Naive thymus-derived CD4-positive, alpha-beta T cell (primary cell): ENCODE measurements at regions not wholly inside any gene's neighbourhood (a gene's known extent, or its start where the extent isn't known, plus 50 kb on each side); places are given as distances from the start of the nearest gene placed in this dataset.

Experiments used
- ATAC-seq: fragments of 150-1000 bp; cut with Tn5 transposase; 2 replicates; pipeline ENCODE4 v1.10.0; 2021; ENCODE audit warnings: mild to moderate bottlenecking, moderate library complexity
- CTCF ChIA-PET: fragments of 350-600 bp; sonication (Branson Sonifier 250); formaldehyde crosslinking; loops from one replicate; lab custom pipeline; 2021; ENCODE audit warnings: antibody characterized with exemption; lab: Charles Lee
- POLR2A ChIA-PET: fragments of 350-600 bp; sonication (Branson Sonifier 250); formaldehyde crosslinking; loops from one replicate; lab custom pipeline; 2021; ENCODE audit warnings: antibody characterized with exemption, inconsistent platforms; lab: Charles Lee
- DNase-seq, 9 donors: peaks; one replicate each; pipeline versions ENCODE4 v3.0.0 to v3.0.0-alpha.2; 2020 to 2022; ENCODE audit warnings: mixed read lengths in 1 of 9
- H3K27ac ChIP-seq: one replicate; pipeline ENCODE4 v1.7.0; 2013; ENCODE audit warnings: mild to moderate bottlenecking, low read depth, low read length, moderate library complexity
- H3K27me3 ChIP-seq, 2 donors: one replicate each; pipeline ENCODE4 v1.7.0; 2013; ENCODE audit warnings: low read length in 2 of 2, mild to moderate bottlenecking in 2 of 2, moderate library complexity in 2 of 2; ENCODE audit not compliant: control insufficient read depth in 2 of 2, insufficient read depth in 2 of 2
- H3K36me3 ChIP-seq, 3 experiments: 1 replicate in 2 of 3; 2 replicates in 1 of 3; pipeline ENCODE4 v1.7.0; 2013; ENCODE audit warnings: low read length in 3 of 3, mild to moderate bottlenecking in 3 of 3, moderate library complexity in 1 of 3; ENCODE audit not compliant: insufficient read depth in 3 of 3, control insufficient read depth in 2 of 3
- H3K4me1 ChIP-seq, 2 donors: one replicate each; pipeline ENCODE4 v1.7.0; 2013; ENCODE audit warnings: low read length in 2 of 2, mild to moderate bottlenecking in 2 of 2, moderate library complexity in 1 of 2; ENCODE audit not compliant: control insufficient read depth in 2 of 2, insufficient read depth in 2 of 2
- H3K4me3 ChIP-seq: 2 replicates; pipeline ENCODE4 v1.7.0; 2013; ENCODE audit warnings: mild to moderate bottlenecking, low read length
- H3K9me3 ChIP-seq, 3 experiments: 1 replicate in 2 of 3; 2 replicates in 1 of 3; pipeline ENCODE4 v1.7.0; 2013; ENCODE audit warnings: low read length in 3 of 3; ENCODE audit not compliant: control insufficient read depth in 2 of 3
- H3K27ac Mint-ChIP-seq, 9 donors: one replicate each; pipeline ENCODE4 v1.8.0; 2020 to 2022; ENCODE audit warnings: mixed read lengths in 9 of 9, mild to moderate bottlenecking in 8 of 9, moderate library complexity in 5 of 9, inconsistent platforms in 2 of 9
- H3K27me3 Mint-ChIP-seq, 5 donors: one replicate each; pipeline ENCODE4 v1.8.0; 2021 to 2022; ENCODE audit warnings: mixed read lengths in 5 of 5, mild to moderate bottlenecking in 1 of 5
- H3K36me3 Mint-ChIP-seq, 5 donors: one replicate each; pipeline ENCODE4 v1.8.0; 2020 to 2022; ENCODE audit warnings: mixed read lengths in 5 of 5, mild to moderate bottlenecking in 3 of 5, inconsistent platforms in 1 of 5
- H3K4me1 Mint-ChIP-seq, 7 donors: one replicate each; pipeline ENCODE4 v1.8.0; 2020 to 2022; ENCODE audit warnings: mixed read lengths in 7 of 7, mild to moderate bottlenecking in 3 of 7, inconsistent platforms in 1 of 7
- H3K4me3 Mint-ChIP-seq, 10 donors: one replicate each; pipeline ENCODE4 v1.8.0; 2020 to 2022; ENCODE audit warnings: mild to moderate bottlenecking in 10 of 10, mixed read lengths in 10 of 10, moderate library complexity in 6 of 10, inconsistent platforms in 2 of 10
- H3K9me3 Mint-ChIP-seq, 11 donors: one replicate each; pipeline ENCODE4 v1.8.0; 2020 to 2022; ENCODE audit warnings: mixed read lengths in 11 of 11, mild to moderate bottlenecking in 4 of 11, inconsistent platforms in 1 of 11, moderate library complexity in 1 of 11
- intact Hi-C, 2 donors: fragments of 100-400 bp; cut with micrococcal nuclease; formaldehyde crosslinking; loops; one replicate each; pipeline ENCODE4 v1.15.1; 2023

DNA sequence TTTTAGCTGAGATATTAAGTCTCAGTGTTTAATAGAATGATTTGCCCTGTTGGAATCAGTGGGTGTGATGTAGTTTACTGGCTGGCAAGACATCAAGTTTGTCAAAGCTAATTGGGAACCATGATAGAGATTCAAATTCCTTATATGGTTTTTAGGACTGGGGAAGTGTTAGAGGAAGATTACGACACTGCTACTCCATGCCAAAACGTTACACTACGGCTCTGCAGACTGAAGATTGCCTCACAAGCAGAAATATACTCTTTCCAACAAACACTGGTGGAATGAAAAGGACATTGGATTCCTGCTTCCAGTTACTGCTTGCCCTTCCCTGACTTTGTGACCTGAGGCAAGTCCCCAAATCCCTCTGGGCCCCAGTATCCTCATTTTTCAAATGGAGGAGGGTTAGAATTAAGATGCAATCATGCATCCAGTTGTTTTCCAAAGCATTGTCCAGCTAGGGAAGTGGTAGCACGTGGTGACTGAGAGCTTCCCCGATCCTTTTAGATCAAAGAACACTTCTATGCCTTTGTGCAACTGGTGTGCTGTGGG, 147.6 kb downstream of the CDC42EP3 start:
- H3K27me3 ChIP-seq = no peaks in the 10 kb centered on the region
- H3K4me1 Mint-ChIP-seq = no peaks in the 10 kb centered on the region
- peak; percentile 42 for ATAC-seq
- CTCF ChIA-PET = interaction anchor here (1.0 kb wide), 1 partner anchor 109 kb away, joined by 4 read pairs; no protein-coding TSS in a partner anchor
- H3K4me3 Mint-ChIP-seq = no peak overlapping the region
- intact Hi-C loops = no loop called here
- H3K9me3 ChIP-seq = no peaks in the 10 kb centered on the region
- peak overlapping the region in 1 of 9 donors; percentile 47 for H3K27ac Mint-ChIP-seq
- no peak overlapping the region for H3K4me3 ChIP-seq
- H3K9me3 Mint-ChIP-seq = peaks cover 0 to 2% (median 0%) of the 10 kb centered on the region in 11 donors
- peaks cover 0 to 24% (median 0%) of the 10 kb centered on the region in 5 donors for H3K27me3 Mint-ChIP-seq
- no peak overlapping the region for H3K27ac ChIP-seq
- H3K36me3 ChIP-seq = no peaks in the 10 kb centered on the region
- H3K36me3 Mint-ChIP-seq = no peaks in the 10 kb centered on the region
- POLR2A ChIA-PET = no interaction called here
- no peak for DNase-seq
- no peaks in the 10 kb centered on the region for H3K4me1 ChIP-seq

DNA sequence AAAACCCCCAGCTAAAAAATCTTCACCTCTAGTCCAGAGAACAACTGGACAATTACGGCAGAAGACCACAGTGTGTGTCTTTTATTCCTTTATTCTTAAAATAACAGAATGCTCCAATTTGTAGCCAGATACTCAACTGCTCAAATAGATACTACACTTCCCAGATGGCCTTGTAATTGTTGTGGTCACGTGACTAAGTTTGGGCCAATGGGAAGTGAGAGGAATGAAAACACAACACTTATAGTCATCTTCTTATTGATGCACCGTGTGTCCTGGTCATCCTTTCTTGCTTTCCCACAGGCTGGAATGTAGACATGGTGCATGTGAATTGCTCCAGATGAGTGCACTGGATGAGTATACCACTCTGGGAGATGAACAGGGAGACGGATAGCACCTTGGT, 145.1 kb downstream of the CDC42EP3 start:
- no peaks in the 10 kb centered on the region for H3K36me3 Mint-ChIP-seq
- H3K36me3 ChIP-seq = no peaks in the 10 kb centered on the region
- H3K9me3 ChIP-seq = no peaks in the 10 kb centered on the region
- peaks cover 0 to 18% (median 0%) of the 10 kb centered on the region in 5 donors for H3K27me3 Mint-ChIP-seq
- no peak overlapping the region for H3K4me3 ChIP-seq
- no peak overlapping the region for H3K27ac Mint-ChIP-seq
- H3K9me3 Mint-ChIP-seq = no peaks in the 10 kb centered on the region
- no peak overlapping the region for H3K4me3 Mint-ChIP-seq
- CTCF ChIA-PET = no interaction called here
- DNase-seq = no peak
- POLR2A ChIA-PET = no interaction called here
- ATAC-seq = no peak
- H3K27me3 ChIP-seq = no peaks in the 10 kb centered on the region
- no peaks in the 10 kb centered on the region for H3K4me1 ChIP-seq
- no peaks in the 10 kb centered on the region for H3K4me1 Mint-ChIP-seq
- intact Hi-C loops = no loop called here
- no peak overlapping the region for H3K27ac ChIP-seq

DNA sequence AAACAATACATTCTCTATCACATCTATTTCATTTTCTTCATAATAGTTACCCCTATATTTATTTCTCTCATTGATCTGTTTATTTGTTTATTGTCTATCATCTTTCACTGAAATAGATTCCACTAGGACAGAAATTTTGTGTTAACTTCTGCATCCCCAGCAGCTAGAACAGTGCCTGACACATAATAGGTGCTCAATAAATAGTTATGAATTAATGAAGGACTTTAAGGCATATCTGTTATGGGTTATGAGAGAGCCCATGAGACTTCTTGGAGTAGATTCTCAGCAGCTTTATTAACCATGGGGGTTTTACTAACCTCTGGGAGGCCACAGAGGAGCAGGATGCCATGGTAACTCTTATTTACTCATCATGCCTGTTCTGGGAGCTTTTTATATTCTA, 144.6 kb downstream of the CDC42EP3 start:
- Mint-ChIP-seq H3K27ac (no peak overlapping the region), H3K9me3 (no peaks in the 10 kb centered on the region), H3K4me1 (no peaks in the 10 kb centered on the region), H3K4me3 (no peak overlapping the region), H3K27me3 (peaks cover 0 to 18% (median 0%) of the 10 kb centered on the region in 5 donors), H3K36me3 (no peaks in the 10 kb centered on the region)
- intact Hi-C loops = no loop called here
- Histone ChIP-seq H3K27ac (no peak overlapping the region), H3K4me1 (no peaks in the 10 kb centered on the region), H3K27me3 (no peaks in the 10 kb centered on the region), H3K36me3 (no peaks in the 10 kb centered on the region), H3K4me3 (no peak overlapping the region), H3K9me3 (no peaks in the 10 kb centered on the region)
- ChIA-PET CTCF (no interaction called here), POLR2A (no interaction called here)
- ATAC-seq = no peak
- DNase-seq = no peak

DNA sequence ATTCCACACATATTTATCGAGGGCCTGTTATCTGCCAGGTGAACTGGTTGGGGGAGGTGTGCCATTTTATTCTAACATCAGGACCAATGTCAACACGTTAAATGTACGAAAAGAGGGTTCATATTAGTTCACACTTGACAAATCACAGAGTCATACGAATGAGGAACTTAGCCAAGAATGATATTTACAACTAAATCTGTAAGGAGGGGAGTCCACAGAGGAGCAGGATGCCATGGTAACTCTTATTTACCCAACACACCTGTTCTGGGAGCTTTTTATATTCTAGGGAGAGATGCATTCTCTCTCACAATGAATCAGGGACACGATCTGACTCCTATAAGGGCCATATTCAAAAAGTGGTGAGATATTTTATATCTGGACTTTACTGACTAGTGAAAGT, 144.1 kb downstream of the CDC42EP3 start:
- no peaks in the 10 kb centered on the region for H3K4me1 ChIP-seq
- H3K4me3 Mint-ChIP-seq = no peak overlapping the region
- DNase-seq = no peak
- intact Hi-C loops = no loop called here
- no peaks in the 10 kb centered on the region for H3K9me3 ChIP-seq
- ATAC-seq = no peak
- H3K4me3 ChIP-seq = no peak overlapping the region
- H3K9me3 Mint-ChIP-seq = no peaks in the 10 kb centered on the region
- ChIA-PET POLR2A (no interaction called here), CTCF (no interaction called here)
- no peaks in the 10 kb centered on the region for H3K36me3 ChIP-seq
- H3K27me3 ChIP-seq = no peaks in the 10 kb centered on the region
- peaks cover 0 to 15% (median 0%) of the 10 kb centered on the region in 5 donors for H3K27me3 Mint-ChIP-seq
- H3K27ac ChIP-seq = no peak overlapping the region
- no peaks in the 10 kb centered on the region for H3K4me1 Mint-ChIP-seq
- H3K36me3 Mint-ChIP-seq = no peaks in the 10 kb centered on the region
- H3K27ac Mint-ChIP-seq = no peak overlapping the region

DNA sequence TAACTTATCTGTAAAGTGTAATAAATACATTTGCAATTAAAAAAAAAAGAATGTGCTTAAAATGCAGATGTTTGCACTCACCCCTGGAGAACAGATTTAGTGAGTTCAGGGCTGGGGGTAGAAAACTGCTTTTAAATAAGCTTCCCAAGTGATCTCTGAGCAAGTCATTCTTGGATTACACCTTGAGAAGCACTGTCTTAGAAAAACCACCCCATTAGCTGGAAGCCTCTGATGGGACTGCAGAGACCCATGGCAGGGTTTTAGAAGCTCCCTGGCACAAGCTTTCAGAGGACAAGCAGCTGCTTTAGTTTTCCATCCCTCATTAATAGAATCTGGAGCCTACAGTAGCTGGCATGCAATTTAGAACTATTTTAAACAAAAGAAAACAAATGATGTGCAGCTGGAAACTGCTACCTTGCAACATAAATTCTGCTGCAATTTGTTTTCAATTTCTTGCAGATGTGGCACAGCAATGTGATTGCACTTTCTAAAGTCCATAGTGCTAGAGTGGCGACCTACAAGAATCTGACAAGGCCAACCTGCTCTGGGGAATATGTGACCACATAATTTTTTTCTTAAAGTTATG, 141.5 kb downstream of the CDC42EP3 start:
- DNase-seq (no peak), ATAC-seq (no peak)
- Mint-ChIP-seq H3K4me3 (no peak overlapping the region), H3K27ac (no peak overlapping the region), H3K9me3 (peaks cover 0 to 3% (median 0%) of the 10 kb centered on the region in 11 donors), H3K36me3 (no peaks in the 10 kb centered on the region), H3K4me1 (peaks cover 0 to 2% (median 0%) of the 10 kb centered on the region in 7 donors), H3K27me3 (peaks cover 0 to 6% (median 0%) of the 10 kb centered on the region in 5 donors)
- CTCF ChIA-PET = interaction anchor here (0.5 to 1.3 kb wide), 3 partner anchors 124 to 304 kb away, joined by 3 to 4 read pairs (median 4); no protein-coding TSS in a partner anchor
- intact Hi-C loops = no loop called here
- Histone ChIP-seq H3K4me3 (no peak overlapping the region), H3K27ac (no peak overlapping the region), H3K27me3 (no peaks in the 10 kb centered on the region), H3K9me3 (no peaks in the 10 kb centered on the region), H3K4me1 (no peaks in the 10 kb centered on the region), H3K36me3 (no peaks in the 10 kb centered on the region)
- POLR2A ChIA-PET = no interaction called here

DNA sequence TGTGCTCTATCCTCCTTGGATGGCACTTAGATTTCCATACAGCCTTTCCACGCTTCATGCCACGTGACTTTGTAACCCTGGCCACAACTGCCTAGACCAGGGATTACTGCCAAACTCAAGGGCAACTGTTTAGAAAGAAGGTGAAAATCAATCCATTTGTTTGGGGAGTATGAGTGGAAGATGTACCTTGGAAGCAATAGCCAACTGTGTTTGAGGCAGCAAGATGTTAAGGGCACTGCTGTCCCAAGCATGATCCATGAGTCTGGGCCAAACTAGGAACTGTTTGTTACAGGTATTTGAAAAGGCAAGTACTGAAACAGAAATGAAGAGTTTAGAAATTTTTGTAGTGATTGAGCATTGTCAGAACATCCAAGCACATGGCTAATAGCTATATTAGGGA, 138.9 kb downstream of the CDC42EP3 start:
- Histone ChIP-seq H3K9me3 (no peaks in the 10 kb centered on the region), H3K4me3 (no peak overlapping the region), H3K27me3 (no peaks in the 10 kb centered on the region), H3K27ac (no peak overlapping the region), H3K36me3 (no peaks in the 10 kb centered on the region), H3K4me1 (no peaks in the 10 kb centered on the region)
- H3K4me1 Mint-ChIP-seq = peaks cover 0 to 5% (median 3%) of the 10 kb centered on the region in 7 donors
- H3K9me3 Mint-ChIP-seq = peaks cover 0 to 3% (median 0%) of the 10 kb centered on the region in 11 donors
- no peak overlapping the region for H3K4me3 Mint-ChIP-seq
- ChIA-PET CTCF (interaction anchor here (1.7 kb wide), 1 partner anchor 300 kb away, joined by 4 read pairs; no protein-coding TSS in a partner anchor), POLR2A (no interaction called here)
- ATAC-seq (no peak), DNase-seq (no peak)
- no peak overlapping the region for H3K27ac Mint-ChIP-seq
- H3K36me3 Mint-ChIP-seq = no peaks in the 10 kb centered on the region
- intact Hi-C loops = no loop called here
- peaks cover 0 to 13% (median 0%) of the 10 kb centered on the region in 5 donors for H3K27me3 Mint-ChIP-seq
